Smooth muscle cell (in vitro differentiated cells): ENCODE measurements at regions not wholly inside any gene's neighbourhood (a gene's known extent, or its start where the extent isn't known, plus 50 kb on each side); places are given as distances from the start of the nearest gene placed in this dataset.

ENCODE experiments used
- DNase-seq: peaks from one replicate; lab custom pipeline; 2025; ENCODE audit not compliant: unreplicated experiment; lab: John Stamatoyannopoulos, UW
- H2AFZ ChIP-seq: fragments of 200-600 bp; sonication (generic); 2 replicates; pipeline ENCODE4 v1.6.0; 2016; ENCODE audit warnings: antibody characterized with exemption, low read depth, mild to moderate bottlenecking
- H3F3A ChIP-seq: fragments of 200-600 bp; sonication (generic); 2 replicates; pipeline ENCODE4 v1.6.0; 2017; ENCODE audit warnings: antibody characterized with exemption, low read depth
- H3K27ac ChIP-seq: fragments of 200-600 bp; sonication (generic); 2 replicates; pipeline ENCODE4 v1.5.1; 2016; ENCODE audit warnings: low read depth, mild to moderate bottlenecking
- H3K27me3 ChIP-seq: fragments of 200-600 bp; sonication (generic); 2 replicates; pipeline ENCODE4 v1.6.1; 2016; ENCODE audit warnings: low read depth, mild to moderate bottlenecking
- H3K36me3 ChIP-seq: fragments of 200-600 bp; sonication (generic); 2 replicates; pipeline ENCODE4 v1.5.1; 2016; ENCODE audit warnings: low read depth
- H3K4me1 ChIP-seq: fragments of 200-600 bp; sonication (generic); 2 replicates; pipeline ENCODE4 v1.5.1; 2016; ENCODE audit warnings: low read depth
- H3K4me2 ChIP-seq: fragments of 200-600 bp; sonication (generic); 2 replicates; pipeline ENCODE4 v1.6.0; 2016; ENCODE audit warnings: mild to moderate bottlenecking
- H3K4me3 ChIP-seq: fragments of 200-600 bp; sonication (generic); 2 replicates; pipeline ENCODE4 v1.5.1; 2016; ENCODE audit warnings: mild to moderate bottlenecking
- H3K79me2 ChIP-seq: fragments of 200-600 bp; sonication (generic); 2 replicates; pipeline ENCODE4 v1.6.0; 2016; ENCODE audit warnings: low read depth, mild to moderate bottlenecking
- H3K9ac ChIP-seq: fragments of 200-600 bp; sonication (generic); 2 replicates; pipeline ENCODE4 v1.6.0; 2016; ENCODE audit warnings: low read depth
- H3K9me3 ChIP-seq: fragments of 200-600 bp; sonication (generic); replicated peaks from 2 replicates; pipeline ENCODE4 v1.5.1; 2016; ENCODE audit warnings: low read depth
- H4K20me1 ChIP-seq: fragments of 200-600 bp; sonication (generic); 2 replicates; pipeline ENCODE4 v1.6.0; 2016; ENCODE audit warnings: low read depth
- CTCF ChIP-seq: fragments of 200-600 bp; sonication (generic); IDR thresholded peaks from 2 replicates; pipeline ENCODE4 v1.5.1; 2017; ENCODE audit warnings: borderline replicate concordance, mild to moderate bottlenecking, antibody characterized with exemption; ENCODE audit not compliant: insufficient read depth, poor library complexity, severe bottlenecking
- WGBS: methylation state at CpG from one replicate; pipeline ENCODE4 v1.1.7; 2016; ENCODE audit warnings: low lambda C conversion rate; 5-methylcytosine and 5-hydroxymethylcytosine counted together

GRCh38 chr2:136448986-136449780 is 316.2 kb upstream of the THSD7B start:
- Histone ChIP-seq H3F3A (no peaks in the 10 kb centered on the region), H3K4me2 (no peak overlapping the region), H3K4me3 (no peak overlapping the region), H4K20me1 (no peaks in the 10 kb centered on the region), H3K36me3 (no peaks in the 10 kb centered on the region), H3K9ac (no peak overlapping the region), H3K4me1 (no peaks in the 10 kb centered on the region), H3K27me3 (peaks cover 4% of the 10 kb centered on the region), H3K27ac (no peak overlapping the region), H2AFZ (no peak overlapping the region), H3K9me3 (no peaks in the 10 kb centered on the region), H3K79me2 (no peaks in the 10 kb centered on the region)
- 71% methylated on average over 7 of the region's 7 CpGs for WGBS
- TF ChIP-seq CTCF: no peak
- no peak for DNase-seq

DNA sequence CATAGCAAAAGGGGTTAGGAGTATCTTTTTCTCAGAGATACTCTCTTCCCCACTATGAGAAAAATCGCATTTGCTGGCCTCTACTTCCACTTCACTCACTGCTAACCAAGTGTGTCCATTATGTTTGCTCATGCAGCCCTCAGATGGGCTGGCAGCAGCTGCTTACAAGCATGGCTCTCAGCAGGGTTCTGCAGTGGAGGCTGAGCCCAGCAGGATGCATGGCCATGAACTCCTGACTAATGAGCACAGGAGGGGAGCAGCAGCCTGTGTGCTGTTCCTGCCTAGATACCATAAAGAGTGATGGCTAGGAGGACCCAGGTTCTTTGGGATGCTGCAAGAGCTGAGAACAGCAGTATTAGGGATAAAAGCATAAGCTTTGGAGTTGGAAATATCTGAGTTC is 316.9 kb upstream of the THSD7B start:
- H3K27ac ChIP-seq: no peak overlapping the region
- no peak overlapping the region for H3K4me2 ChIP-seq
- no peaks in the 10 kb centered on the region for H4K20me1 ChIP-seq
- DNase-seq: no peak
- no peaks in the 10 kb centered on the region for H3K4me1 ChIP-seq
- no peaks in the 10 kb centered on the region for H3K79me2 ChIP-seq
- WGBS: 83% methylated on average over 1 of the region's 1 CpG
- H3K9me3 ChIP-seq: no peaks in the 10 kb centered on the region
- no peaks in the 10 kb centered on the region for H3K27me3 ChIP-seq
- no peak for TF ChIP-seq CTCF
- H3K4me3 ChIP-seq: no peak overlapping the region
- no peaks in the 10 kb centered on the region for H3K36me3 ChIP-seq
- H2AFZ ChIP-seq: no peak overlapping the region
- H3F3A ChIP-seq: no peaks in the 10 kb centered on the region
- H3K9ac ChIP-seq: no peak overlapping the region

DNA sequence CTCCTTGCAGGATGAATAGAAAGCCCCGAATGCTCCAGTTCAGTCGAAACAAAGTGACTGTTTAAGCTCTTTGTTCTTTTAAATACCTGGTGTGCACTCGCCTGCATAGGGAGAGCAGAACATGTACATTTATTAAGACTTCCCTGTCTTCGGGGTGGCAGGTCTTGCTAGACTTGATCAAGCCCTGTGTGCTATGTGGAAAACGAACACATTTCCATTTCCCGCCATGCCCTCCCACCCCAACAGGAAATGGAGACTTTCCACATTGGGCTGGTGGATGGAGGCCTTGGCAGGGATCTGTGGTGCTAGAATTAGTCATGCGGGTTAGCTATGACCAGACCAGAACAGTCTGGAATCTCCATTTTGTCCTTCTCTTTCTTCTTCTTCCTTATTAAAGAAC is 321.0 kb upstream of the THSD7B start:
- no peaks in the 10 kb centered on the region for H3K36me3 ChIP-seq
- H3F3A ChIP-seq: no peaks in the 10 kb centered on the region
- H3K4me3 ChIP-seq: no peak overlapping the region
- no peak overlapping the region for H3K27ac ChIP-seq
- H3K4me1 ChIP-seq: no peaks in the 10 kb centered on the region
- no peaks in the 10 kb centered on the region for H4K20me1 ChIP-seq
- WGBS: 88% methylated on average over 7 of the region's 7 CpGs
- no peak overlapping the region for H3K9ac ChIP-seq
- H3K27me3 ChIP-seq: no peaks in the 10 kb centered on the region
- DNase-seq: no peak
- H3K4me2 ChIP-seq: no peak overlapping the region
- no peaks in the 10 kb centered on the region for H3K9me3 ChIP-seq
- no peak overlapping the region for H2AFZ ChIP-seq
- TF ChIP-seq CTCF: no peak
- no peaks in the 10 kb centered on the region for H3K79me2 ChIP-seq

DNA sequence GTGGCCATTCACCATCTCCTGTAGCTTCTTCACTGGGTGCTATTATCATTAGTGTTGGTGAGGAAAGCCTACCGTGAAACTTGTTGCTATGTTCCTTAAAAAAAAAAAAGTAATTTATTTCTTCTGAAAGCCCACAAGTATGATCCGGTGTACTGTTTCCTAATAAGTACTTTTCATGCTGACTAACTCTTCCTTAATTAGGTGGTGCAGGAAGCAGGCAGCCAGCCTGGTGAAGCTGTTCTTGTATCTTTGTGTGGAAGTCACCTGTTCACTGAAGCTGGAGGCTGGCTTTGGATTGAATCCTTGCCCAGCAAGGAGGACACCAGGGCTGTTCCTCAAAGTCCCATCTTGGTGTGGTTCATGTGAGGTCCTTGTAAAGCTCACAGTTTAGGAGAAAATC is 321.7 kb upstream of the THSD7B start:
- DNase-seq: no peak
- Histone ChIP-seq H3K9ac (no peak overlapping the region), H3K4me2 (no peak overlapping the region), H3K79me2 (no peaks in the 10 kb centered on the region), H3F3A (no peaks in the 10 kb centered on the region), H4K20me1 (no peaks in the 10 kb centered on the region), H2AFZ (no peak overlapping the region), H3K4me3 (no peak overlapping the region), H3K36me3 (no peaks in the 10 kb centered on the region), H3K4me1 (no peaks in the 10 kb centered on the region), H3K27ac (no peak overlapping the region), H3K27me3 (no peaks in the 10 kb centered on the region), H3K9me3 (no peaks in the 10 kb centered on the region)
- no peak for TF ChIP-seq CTCF
- WGBS: 92% methylated on average over 2 of the region's 2 CpGs
